GM23338 (cell line): ENCODE measurements at regions not wholly inside any gene's neighbourhood (a gene's known extent, or its start where the extent isn't known, plus 50 kb on each side); places are given as distances from the start of the nearest gene placed in this dataset.

Experiments used
- CREB1 ChIP-seq: fragments of 250-450 bp; sonication (Bioruptor Pico); IDR thresholded peaks from 2 replicates; pipeline ENCODE4 v1.5.0; 2020; ENCODE audit warnings: low read depth, mild to moderate bottlenecking, moderate library complexity
- EZH2 ChIP-seq: fragments of 200-600 bp; sonication (generic); IDR thresholded peaks from one replicate; pipeline ENCODE4 v1.8.0; 2017; ENCODE audit warnings: antibody characterized with exemption, mild to moderate bottlenecking, low read depth; ENCODE audit not compliant: unreplicated experiment
- EZH2phosphoT487 ChIP-seq: fragments of 200-600 bp; sonication (generic); IDR thresholded peaks from one replicate; pipeline ENCODE4 v1.8.1; 2018; ENCODE audit warnings: antibody characterized with exemption; ENCODE audit not compliant: unreplicated experiment
- JUNB ChIP-seq: IDR thresholded peaks from one replicate; pipeline ENCODE4 v1.6.1; 2016; ENCODE audit warnings: antibody characterized with exemption; ENCODE audit not compliant: unreplicated experiment
- POLR2AphosphoS5 ChIP-seq: IDR thresholded peaks from 2 replicates; pipeline ENCODE4 v1.6.1; 2016; ENCODE audit warnings: antibody characterized with exemption, low read depth
- ZNF114 ChIP-seq: fragments of 250-450 bp; sonication (Bioruptor Pico); IDR thresholded peaks from 2 replicates; pipeline ENCODE4 v1.5.0; 2020; ENCODE audit warnings: mild to moderate bottlenecking, moderate library complexity
- TF ChIP-seq, protein P1 (sequence below), 2 experiments: fragments of 200-600 bp in 1 of 2; sonication (generic) in 1 of 2; conservative IDR thresholded peaks; 2 replicates each; pipeline versions ENCODE4 v1.5.1 to v1.6.1; 2016 to 2017; ENCODE audit warnings: antibody characterized with exemption in 2 of 2, low read depth in 2 of 2, mild to moderate bottlenecking in 2 of 2, moderate library complexity in 1 of 2

DNA sequence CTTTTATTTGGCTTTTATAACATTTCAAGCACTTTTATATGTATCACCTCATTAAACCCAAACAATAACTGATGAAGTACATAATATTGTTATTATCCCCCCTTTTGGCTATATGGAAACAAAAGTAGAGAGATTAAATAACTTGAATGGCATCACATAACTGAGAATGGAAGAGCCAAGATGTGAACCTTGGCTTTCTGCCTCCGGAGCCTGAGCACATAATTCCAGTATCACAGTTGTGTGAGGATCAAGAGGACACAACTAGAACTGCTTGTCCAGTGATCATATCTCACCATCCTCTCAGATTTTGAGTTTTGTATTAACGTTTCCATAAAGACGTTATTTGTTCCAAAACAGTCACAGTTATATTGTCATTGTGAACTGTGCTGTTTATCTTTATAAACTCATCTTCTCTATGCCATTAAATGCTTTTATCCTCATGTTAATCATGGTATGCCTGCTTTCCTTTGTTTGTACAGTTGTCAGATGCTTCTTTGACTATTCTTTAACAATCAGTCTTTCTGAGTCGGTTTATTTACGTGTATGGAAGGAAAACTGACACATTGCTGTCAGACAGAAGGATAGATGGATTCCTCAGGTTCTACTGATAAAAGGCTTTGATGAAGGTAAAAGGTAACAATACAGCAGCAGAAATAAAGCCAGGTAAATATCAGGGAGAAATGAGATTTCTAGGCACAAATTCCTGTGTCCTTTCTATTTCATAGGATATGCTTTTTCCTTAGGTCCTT, 92.0 kb upstream of the FAM13C start:
- TF ChIP-seq EZH2 = no peak
- TF ChIP-seq, protein P1, sequence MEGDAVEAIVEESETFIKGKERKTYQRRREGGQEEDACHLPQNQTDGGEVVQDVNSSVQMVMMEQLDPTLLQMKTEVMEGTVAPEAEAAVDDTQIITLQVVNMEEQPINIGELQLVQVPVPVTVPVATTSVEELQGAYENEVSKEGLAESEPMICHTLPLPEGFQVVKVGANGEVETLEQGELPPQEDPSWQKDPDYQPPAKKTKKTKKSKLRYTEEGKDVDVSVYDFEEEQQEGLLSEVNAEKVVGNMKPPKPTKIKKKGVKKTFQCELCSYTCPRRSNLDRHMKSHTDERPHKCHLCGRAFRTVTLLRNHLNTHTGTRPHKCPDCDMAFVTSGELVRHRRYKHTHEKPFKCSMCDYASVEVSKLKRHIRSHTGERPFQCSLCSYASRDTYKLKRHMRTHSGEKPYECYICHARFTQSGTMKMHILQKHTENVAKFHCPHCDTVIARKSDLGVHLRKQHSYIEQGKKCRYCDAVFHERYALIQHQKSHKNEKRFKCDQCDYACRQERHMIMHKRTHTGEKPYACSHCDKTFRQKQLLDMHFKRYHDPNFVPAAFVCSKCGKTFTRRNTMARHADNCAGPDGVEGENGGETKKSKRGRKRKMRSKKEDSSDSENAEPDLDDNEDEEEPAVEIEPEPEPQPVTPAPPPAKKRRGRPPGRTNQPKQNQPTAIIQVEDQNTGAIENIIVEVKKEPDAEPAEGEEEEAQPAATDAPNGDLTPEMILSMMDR (conservative IDR thresholded peaks at IDR 0.05; ENCODE audit: low read depth in 2 of 2) = no peak
- TF ChIP-seq ZNF114 (CRISPR knock-in tag) = no peak
- no peak for TF ChIP-seq POLR2AphosphoS5
- no peak for TF ChIP-seq JUNB
- TF ChIP-seq EZH2phosphoT487 = no peak
- no peak for TF ChIP-seq CREB1 (CRISPR knock-in tag)
